NCI-H748 (cell line): ENCODE measurements at regions not wholly inside any gene's neighbourhood (a gene's known extent, or its start where the extent isn't known, plus 50 kb on each side); places are given as distances from the start of the nearest gene placed in this dataset.

Source experiments
- DNase-seq: peaks from one replicate; lab custom pipeline; 2025; ENCODE audit not compliant: unreplicated experiment; lab: John Stamatoyannopoulos, UW

DNA sequence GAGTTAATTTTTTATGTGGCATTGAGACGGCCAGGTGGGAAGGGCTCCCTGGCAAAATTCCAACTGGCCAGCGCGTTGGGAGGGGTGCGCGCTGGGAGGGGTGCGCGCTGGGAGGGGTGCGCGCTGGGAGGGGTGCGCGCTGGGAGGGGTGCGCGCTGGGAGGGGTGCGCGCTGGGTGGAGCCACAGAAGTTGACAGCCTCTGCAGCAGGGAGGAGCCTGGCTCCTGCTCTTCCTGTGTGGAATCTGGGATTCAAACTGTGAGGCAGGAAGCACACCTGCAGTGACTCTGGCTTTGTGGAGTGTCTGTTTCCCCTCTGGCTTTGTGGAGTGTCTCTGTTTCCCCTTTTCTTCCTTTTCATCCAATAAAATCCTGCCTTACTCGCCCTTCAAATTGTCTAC is 147.9 kb upstream of the CBLN2 start:
- DNase-seq, result peak; percentile 89

DNA sequence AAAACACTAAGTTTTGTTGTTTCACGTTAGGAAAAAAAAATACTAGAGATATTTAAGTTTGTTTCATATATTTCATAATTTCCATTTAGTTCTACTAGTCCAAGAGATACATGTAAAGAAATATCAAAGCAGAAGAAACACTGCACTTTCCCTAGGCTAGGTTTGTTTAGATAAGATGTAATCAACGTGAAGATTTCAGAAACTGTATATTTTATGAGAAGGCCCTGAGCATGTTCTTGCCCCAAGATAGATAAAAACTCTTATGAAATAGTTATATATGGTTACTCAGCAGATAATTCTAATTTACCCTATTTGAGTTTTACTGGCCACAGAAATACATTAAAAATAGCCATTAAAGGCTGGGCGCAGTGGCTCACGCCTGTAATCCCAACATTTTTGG is 143.6 kb upstream of the CBLN2 start:
- DNase-seq, result no peak

DNA sequence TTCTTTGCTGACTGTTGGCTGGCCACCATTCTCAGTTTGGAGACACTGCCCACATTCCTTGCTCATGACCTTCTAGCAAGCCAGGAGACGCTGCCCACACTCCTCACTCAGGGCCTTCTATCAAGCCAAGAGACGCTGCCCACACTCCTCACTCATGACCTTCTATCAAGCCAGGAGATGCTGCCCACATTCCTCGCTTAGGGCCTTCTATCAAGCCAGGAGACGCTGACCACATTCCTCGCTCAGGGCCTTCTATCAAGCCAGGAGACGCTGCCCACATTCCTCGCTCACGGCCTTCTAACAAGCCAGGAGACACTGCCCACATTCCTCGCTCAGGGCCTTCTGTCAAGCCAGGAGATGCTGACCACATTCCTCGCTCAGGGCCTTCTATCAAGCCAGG is 131.3 kb upstream of the CBLN2 start:
- no peak for DNase-seq

- no peak for DNase-seq
These were observed 130.6 kb upstream of the CBLN2 start for GRCh38 chr18:72674710-72675109.

GRCh38 chr18:72673242-72673641 is 129.1 kb upstream of the CBLN2 start:
- no peak for DNase-seq

DNA sequence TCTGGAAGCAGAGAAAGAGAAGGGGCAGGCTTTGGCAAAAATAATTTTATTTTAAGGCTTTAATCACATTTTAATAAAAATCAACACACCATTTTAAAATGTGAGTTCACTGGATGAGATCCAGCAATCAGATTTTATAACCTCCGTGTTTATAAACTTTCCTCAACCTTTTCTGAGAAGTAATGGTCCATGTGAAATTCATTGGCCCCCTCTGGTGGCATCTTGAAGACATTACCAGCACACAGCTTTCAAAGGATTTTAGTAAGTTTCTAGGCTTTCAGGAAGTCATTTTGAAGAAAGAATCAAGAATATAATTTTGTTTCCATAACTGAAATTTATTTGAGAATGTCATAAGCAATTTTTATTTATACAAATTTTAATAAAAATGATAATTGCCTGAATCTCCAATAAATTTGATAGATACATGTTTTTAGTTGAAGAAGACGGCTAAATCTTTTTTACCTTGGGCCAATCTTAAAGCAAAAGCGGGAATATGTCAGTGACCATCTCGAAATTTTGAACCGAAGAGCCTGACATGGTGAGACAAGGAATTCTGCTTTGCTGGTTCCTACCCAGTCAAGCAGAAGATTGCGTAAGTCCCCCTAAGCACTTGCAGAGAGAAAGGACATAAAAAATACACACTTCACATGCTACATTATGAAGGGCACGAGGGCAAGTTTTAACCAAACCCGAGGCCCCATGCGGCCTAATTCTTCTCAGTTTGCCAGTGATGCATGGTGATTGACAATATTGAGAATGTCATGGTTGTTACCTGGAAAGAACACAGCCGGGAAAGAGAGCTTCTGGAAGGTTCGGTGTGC is 128.4 kb upstream of the CBLN2 start:
- DNase-seq, result peak; percentile 61

- DNase-seq, result no peak
These were observed 123.8 kb upstream of the CBLN2 start for GRCh38 chr18:72667932-72668331.

GRCh38 chr18:72652990-72653593 is 109.0 kb upstream of the CBLN2 start:
- DNase-seq, result peak; percentile 74

DNA sequence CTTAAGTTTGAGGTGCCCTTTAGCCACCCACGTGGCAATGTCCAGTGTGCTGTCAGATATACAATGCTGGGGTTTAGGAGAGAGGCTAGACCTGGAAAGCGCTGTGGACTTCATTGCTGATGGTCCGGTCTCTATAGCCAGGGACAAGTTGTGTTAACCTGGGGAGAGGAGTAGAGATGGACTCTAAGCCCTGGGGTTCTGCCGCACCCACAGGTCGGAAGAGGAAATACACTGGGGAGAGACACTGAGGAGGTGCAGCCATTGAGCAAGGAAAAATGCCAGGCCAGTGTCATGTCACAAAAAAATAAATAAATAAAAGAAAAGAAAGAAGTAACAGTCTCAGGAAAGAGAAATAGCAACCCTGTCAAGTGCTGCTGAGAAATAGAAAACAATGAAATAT is 106.9 kb upstream of the CBLN2 start:
- no peak for DNase-seq

DNA sequence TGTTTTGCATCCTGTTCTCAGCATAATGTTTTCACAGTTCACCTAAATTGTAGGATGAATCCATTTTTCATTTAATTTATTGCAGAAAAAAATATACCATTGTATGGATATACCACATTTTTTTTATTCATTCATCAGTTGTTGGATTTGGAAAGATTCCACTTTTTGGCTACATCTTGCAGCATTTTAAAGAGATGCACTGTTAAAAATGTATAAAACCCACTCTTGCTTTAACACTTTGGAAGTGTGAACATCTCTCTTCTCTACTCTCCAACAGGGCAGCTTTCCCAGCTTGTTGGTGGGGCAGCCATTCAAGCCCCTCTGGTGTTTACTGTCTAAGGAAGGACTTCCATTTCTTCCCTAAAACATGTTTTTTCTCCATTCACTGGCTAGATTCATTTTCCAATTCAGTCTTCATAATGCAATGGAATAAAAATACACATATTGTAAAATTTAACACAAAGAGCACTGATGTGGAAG is 104.4 kb upstream of the CBLN2 start:
- no peak for DNase-seq

- no peak for DNase-seq
These were observed 103.9 kb upstream of the CBLN2 start for GRCh38 chr18:72648079-72648478.

GRCh38 chr18:72640557-72640956 is 96.4 kb upstream of the CBLN2 start:
- no peak for DNase-seq

DNA sequence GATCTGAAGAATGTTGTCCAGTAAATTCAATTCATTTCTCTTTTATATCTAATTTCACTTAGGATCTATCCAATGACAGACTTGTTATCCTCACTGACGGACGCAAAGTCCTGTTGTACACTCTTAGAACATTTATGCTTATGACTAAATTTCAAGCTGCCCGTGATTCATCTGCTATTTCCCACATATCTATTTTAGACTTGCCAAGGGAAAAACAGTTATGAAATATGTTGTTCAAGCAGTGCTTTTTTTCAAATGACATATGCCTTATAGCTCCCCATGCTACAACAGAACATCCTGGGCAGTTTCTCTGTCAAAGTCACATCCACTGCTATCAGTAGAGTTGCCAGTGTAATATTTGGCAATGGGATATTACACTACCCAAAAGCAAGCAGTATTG is 94.2 kb upstream of the CBLN2 start:
- DNase-seq, result no peak

GRCh38 chr18:72637721-72638120 is 93.6 kb upstream of the CBLN2 start:
- no peak for DNase-seq

DNA sequence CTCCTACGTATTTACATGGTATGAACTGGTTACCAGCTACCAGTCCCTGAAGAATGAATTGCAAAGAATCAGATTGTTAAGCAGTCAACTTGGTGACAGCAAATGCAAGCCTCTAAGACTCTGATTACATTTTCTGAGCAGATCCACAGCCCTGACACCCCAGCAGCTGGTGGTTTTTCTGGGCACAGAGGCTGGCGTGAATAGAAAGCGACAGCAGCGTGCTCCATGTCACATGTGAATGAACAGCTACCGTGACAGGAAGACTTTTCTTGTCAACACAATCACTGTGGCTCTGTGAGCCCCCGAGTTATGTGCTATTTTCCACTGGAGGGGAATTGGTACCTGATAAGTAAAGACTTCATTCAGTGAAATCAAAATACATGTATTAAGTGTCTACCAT is 93.2 kb upstream of the CBLN2 start:
- no peak for DNase-seq

DNA sequence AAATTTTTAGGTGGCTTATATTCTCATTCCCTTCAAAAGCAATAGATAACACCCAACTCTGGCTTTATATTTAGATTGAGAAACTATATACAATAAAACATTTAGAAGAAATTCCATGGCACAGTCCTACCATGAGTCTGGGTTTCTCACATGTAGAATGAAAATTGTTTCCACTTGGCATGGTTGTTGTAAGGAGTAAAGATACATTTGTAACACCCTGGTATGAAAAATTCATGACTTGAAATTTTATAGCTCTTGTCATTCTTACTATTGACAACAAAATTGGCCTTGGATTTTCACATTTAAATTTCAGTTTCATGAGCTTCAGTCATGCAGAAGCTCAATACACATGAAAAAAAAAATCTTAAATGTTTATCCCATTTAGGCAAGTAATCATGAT is 92.5 kb upstream of the CBLN2 start:
- no peak for DNase-seq

DNA sequence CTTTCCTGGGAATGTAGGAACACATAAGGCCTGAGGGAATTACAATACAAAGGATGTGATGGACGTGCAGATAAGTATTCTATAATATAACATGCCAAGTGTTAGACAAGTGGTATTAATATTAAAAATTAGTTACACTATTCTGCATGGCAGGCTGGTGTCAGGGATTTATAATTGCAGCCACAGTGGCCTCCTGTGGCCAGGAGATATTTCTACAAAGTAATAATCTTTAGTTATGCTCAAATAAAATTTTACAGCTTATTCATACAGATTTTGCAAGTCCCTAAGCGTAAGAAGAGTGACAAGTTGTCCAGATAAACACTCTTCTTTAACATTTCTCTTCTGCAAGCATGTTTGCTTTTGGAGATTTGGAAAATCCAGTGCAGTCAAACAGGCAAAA is 90.4 kb upstream of the CBLN2 start:
- no peak for DNase-seq

DNA sequence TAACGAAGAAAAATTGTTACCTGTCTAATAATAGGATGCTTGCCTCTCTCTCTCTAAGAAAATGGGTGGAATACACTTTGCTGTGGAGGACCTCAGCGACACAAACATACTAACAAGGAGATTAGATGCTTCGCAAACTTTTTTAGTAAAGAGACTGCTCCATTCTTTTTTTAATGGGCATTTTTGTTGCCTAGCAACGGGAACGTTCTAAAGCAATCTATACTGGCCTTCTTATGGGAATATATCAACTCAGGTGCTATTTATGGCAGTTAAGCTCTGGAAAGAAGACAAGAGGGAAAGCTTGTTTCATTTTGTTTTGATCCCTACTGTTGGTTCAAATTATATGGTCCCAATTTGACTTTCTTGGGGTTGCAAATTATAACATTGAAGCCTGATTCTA is 86.8 kb upstream of the CBLN2 start:
- DNase-seq, result peak; percentile 89

DNA sequence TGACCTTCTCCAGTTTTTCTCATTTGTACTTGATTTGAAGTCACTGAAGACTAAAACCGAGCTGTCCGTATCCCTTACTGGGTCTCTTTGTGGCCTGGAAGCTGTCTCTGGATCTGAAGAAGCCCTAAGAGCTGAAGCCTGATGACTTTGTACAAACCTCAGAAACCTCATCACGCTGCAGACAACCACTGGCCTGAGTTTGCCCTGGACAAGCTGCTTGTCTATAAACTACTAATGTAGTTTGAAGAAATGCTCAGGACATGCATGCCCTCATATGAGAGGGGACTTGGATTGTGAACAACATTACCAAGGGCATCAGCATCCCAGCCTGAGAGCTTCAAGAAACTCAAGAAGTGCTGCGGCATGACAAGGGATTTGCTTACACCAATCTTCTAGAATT is 79.3 kb upstream of the CBLN2 start:
- DNase-seq, result no peak

DNA sequence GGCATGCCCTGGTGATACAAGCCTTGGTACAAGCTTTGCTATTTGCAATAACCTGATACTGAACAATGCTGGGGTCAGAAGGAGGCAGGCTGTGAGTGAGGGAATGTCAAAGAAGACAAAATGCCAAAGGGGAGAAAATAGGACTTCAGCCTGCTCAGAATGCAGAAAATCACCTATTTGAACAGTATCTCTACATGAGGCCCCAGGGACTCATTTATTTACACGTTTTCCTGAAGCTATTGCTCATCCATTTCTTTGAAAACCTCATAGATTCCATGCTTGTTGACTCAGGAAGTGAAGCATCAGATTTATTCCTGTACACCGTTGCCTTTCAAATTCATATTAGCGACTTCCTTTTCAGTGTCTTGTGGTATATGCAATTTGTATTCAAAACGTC is 69.4 kb upstream of the CBLN2 start:
- DNase-seq, result no peak

- DNase-seq, result no peak
These were observed 68.9 kb upstream of the CBLN2 start for GRCh38 chr18:72612894-72613533.

- DNase-seq, result no peak
These were observed 61.2 kb upstream of the CBLN2 start for GRCh38 chr18:72605376-72605775.
